ENCODE measurements at regions not wholly inside any gene's neighbourhood (a gene's known extent, or its start where the extent isn't known, plus 50 kb on each side); places are given as distances from the start of the nearest gene placed in this dataset.

DNA sequence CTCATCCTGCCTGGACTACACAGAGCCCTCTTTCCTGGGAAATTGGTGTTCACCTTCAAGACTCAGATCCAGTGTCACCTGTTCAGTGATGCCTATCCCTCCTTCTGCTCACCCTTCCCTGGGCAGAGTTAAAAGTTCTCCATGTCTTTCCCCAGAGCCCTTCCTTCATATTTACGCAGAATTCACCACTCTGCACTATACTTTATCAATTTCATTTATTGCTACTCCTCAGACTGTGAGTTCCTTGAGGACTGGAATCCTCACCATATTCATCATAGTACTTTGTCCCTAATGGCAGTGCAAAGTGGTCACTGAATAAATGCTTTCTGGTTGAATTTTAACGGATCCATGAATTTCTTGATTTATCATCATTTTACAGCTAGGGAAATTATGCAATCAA, 300.0 kb downstream of the CHRM3 start:
- H3K4me3 ChIP-seq, result no peak overlapping the region
- H3K4me1 ChIP-seq, result no peaks in the 10 kb centered on the region
- ATAC-seq (ENCODE audit: low FRiP score in 2 of 2), result no peak
- WGBS, 2 donors, result 82 to 87% methylated on average over 2 of the region's 2 CpGs
- TF ChIP-seq EP300 (IDR thresholded peaks at IDR 0.05) (no peak), POLR2AphosphoS5 (IDR thresholded peaks at IDR 0.05) (no peak), POLR2A (IDR thresholded peaks at IDR 0.05) (no peak), CTCF (IDR thresholded peaks at IDR 0.05) (no peak)
- no peak overlapping the region for H3K27ac ChIP-seq
- DNase-seq, result no peak
- H3K9me3 ChIP-seq, result no peaks in the 10 kb centered on the region
- H3K27me3 ChIP-seq, result no peaks in the 10 kb centered on the region
- H3K36me3 ChIP-seq, result no peaks in the 10 kb centered on the region

DNA sequence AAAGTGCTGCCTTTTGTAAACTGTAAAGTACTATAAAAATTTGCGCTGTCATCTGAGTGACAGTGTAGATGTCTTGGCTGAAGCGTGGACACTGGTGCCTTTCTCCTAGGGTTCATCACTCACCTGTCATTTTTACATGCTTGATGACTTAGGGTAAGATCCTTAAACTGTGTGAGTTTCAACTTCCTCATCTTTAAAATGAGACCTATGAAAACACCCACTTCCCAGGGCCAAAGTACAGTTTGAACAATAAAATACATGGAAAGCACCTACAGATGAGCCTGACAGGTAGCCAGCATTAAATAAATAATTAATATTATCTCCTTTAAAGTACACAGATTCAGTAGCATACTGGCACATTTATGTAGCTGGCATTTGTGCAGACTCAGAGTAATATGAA, 309.9 kb downstream of the CHRM3 start:
- Histone ChIP-seq H3K4me3 (no peak overlapping the region), H3K27ac (no peak overlapping the region), H3K36me3 (no peaks in the 10 kb centered on the region), H3K9me3 (peaks cover 0 to 2% (median 0%) of the 10 kb centered on the region in 4 donors), H3K27me3 (no peaks in the 10 kb centered on the region), H3K4me1 (no peaks in the 10 kb centered on the region)
- TF ChIP-seq POLR2A (IDR thresholded peaks at IDR 0.05) (no peak), POLR2AphosphoS5 (IDR thresholded peaks at IDR 0.05) (no peak), CTCF (IDR thresholded peaks at IDR 0.05) (no peak), EP300 (IDR thresholded peaks at IDR 0.05) (no peak)
- DNase-seq (no peak), ATAC-seq (ENCODE audit: low FRiP score in 2 of 2) (no peak)
- 89 to 93% methylated on average over 2 of the region's 2 CpGs for WGBS, 2 donors

GRCh38 chr1:239700667-239701066, 314.3 kb downstream of the CHRM3 start:
- TF ChIP-seq POLR2A (IDR thresholded peaks at IDR 0.05), result no peak
- no peak for TF ChIP-seq POLR2AphosphoS5 (IDR thresholded peaks at IDR 0.05)
- 66 to 70% methylated on average over 6 of the region's 6 CpGs for WGBS, 2 donors
- H3K4me1 ChIP-seq, result no peaks in the 10 kb centered on the region
- DNase-seq (no peak), ATAC-seq (ENCODE audit: low FRiP score in 2 of 2) (no peak)
- H3K27ac ChIP-seq, result no peak overlapping the region
- no peak overlapping the region for H3K4me3 ChIP-seq
- H3K27me3 ChIP-seq, result no peaks in the 10 kb centered on the region
- peaks cover 0 to 2% (median 0%) of the 10 kb centered on the region in 4 donors for H3K9me3 ChIP-seq
- H3K36me3 ChIP-seq, result no peaks in the 10 kb centered on the region

DNA sequence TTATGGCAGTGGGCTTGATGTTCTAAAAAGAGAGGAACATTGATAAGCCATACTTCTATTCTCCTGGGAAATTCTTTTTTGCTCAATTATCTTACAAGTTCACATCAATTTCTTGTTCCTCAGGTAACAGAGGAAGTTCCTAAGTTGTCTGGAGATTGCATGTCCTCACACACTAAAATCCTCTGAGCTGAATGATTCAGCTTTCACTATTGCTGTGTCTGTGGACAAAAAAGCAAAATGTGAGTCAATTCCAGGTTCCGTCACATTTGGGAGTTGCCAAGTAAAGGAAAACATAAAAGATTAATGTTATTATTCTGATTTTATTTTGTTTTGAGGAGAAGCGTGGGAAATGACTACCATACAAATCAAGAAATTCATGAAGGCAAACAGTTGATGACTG, 316.7 kb downstream of the CHRM3 start:
- 91 to 94% methylated on average over 2 of the region's 2 CpGs for WGBS, 2 donors
- no peaks in the 10 kb centered on the region for H3K4me1 ChIP-seq
- no peaks in the 10 kb centered on the region for H3K36me3 ChIP-seq
- no peak for TF ChIP-seq EP300 (IDR thresholded peaks at IDR 0.05)
- no peak for TF ChIP-seq CTCF (IDR thresholded peaks at IDR 0.05)
- TF ChIP-seq POLR2A (IDR thresholded peaks at IDR 0.05), result no peak
- TF ChIP-seq POLR2AphosphoS5 (IDR thresholded peaks at IDR 0.05), result no peak
- no peak for DNase-seq
- no peak overlapping the region for H3K27ac ChIP-seq
- no peaks in the 10 kb centered on the region for H3K27me3 ChIP-seq
- ATAC-seq (ENCODE audit: low FRiP score in 2 of 2), result no peak
- no peak overlapping the region for H3K4me3 ChIP-seq
- no peaks in the 10 kb centered on the region for H3K9me3 ChIP-seq

- TF ChIP-seq EP300 (IDR thresholded peaks at IDR 0.05) (no peak), CTCF (IDR thresholded peaks at IDR 0.05) (no peak)
- ATAC-seq (ENCODE audit: low FRiP score in 2 of 2), result no peak
- H3K27me3 ChIP-seq, result no peaks in the 10 kb centered on the region
- no peaks in the 10 kb centered on the region for H3K9me3 ChIP-seq
- no peaks in the 10 kb centered on the region for H3K36me3 ChIP-seq
- no peak overlapping the region for H3K27ac ChIP-seq
- DNase-seq, result no peak
- WGBS, 2 donors, result 78 to 85% methylated on average over 5 of the region's 5 CpGs
- H3K4me1 ChIP-seq, result no peaks in the 10 kb centered on the region
- H3K4me3 ChIP-seq, result no peak overlapping the region
Measured at GRCh38 chr1:239706245-239706892, 320.0 kb downstream of the CHRM3 start.
